Gastroesophageal sphincter (tissue), 3 donors: ENCODE measurements at regions not wholly inside any gene's neighbourhood (a gene's known extent, or its start where the extent isn't known, plus 50 kb on each side); places are given as distances from the start of the nearest gene placed in this dataset.

ENCODE experiments used
- CTCF ChIP-seq, 4 experiments: fragments of 200-600 bp in 2 of 4; fragments of 450-650 bp in 2 of 4; sonication (generic) in 1 of 4; IDR thresholded peaks; one replicate each; pipeline ENCODE4 v1.5.1; 2017 to 2019; ENCODE audit warnings: antibody characterized with exemption in 4 of 4, mild to moderate bottlenecking in 2 of 4, moderate library complexity in 2 of 4
- EP300 ChIP-seq: sonication (generic); formaldehyde crosslinking; IDR thresholded peaks from one replicate; pipeline ENCODE4 v1.6.1; 2017; ENCODE audit warnings: antibody characterized with exemption, mild to moderate bottlenecking
- POLR2A ChIP-seq, 2 donors: fragments of 450-650 bp; IDR thresholded peaks; one replicate each; pipeline ENCODE4 v1.6.1; 2017; ENCODE audit warnings: antibody characterized with exemption in 2 of 2, mild to moderate bottlenecking in 2 of 2, moderate library complexity in 1 of 2
- POLR2AphosphoS5 ChIP-seq: sonication (generic); formaldehyde crosslinking; IDR thresholded peaks from one replicate; pipeline ENCODE4 v1.6.1; 2017; ENCODE audit warnings: antibody characterized with exemption

- TF ChIP-seq POLR2A (IDR thresholded peaks at IDR 0.05) (no peak), POLR2AphosphoS5 (no peak), CTCF (IDR thresholded peaks at IDR 0.05) (no peak), EP300 (no peak)
Measured at GRCh38 chr7:159213253-159213652, 68.6 kb upstream of the VIPR2 start.
